Mesodermal cell (in vitro differentiated cells): ENCODE measurements at regions not wholly inside any gene's neighbourhood (a gene's known extent, or its start where the extent isn't known, plus 50 kb on each side); places are given as distances from the start of the nearest gene placed in this dataset.
"Not testable (repeated sequence)": the region's sequence is repeated elsewhere in the genome, so short reads cannot be mapped to it uniquely, and the experiment has no call there.

Source experiments
- H3K27ac ChIP-seq: 2 replicates; pipeline ENCODE4 v1.7.0; 2013; ENCODE audit warnings: mild to moderate bottlenecking, low read depth, low read length, moderate library complexity; ENCODE audit not compliant: severe bottlenecking
- H3K36me3 ChIP-seq: 2 replicates; pipeline ENCODE4 v1.7.1; 2013; ENCODE audit warnings: mild to moderate bottlenecking, low read length, moderate library complexity; ENCODE audit not compliant: control insufficient read depth, insufficient read depth
- H3K4me1 ChIP-seq: one replicate; pipeline ENCODE4 v1.7.1; 2013; ENCODE audit warnings: mild to moderate bottlenecking, low read length; ENCODE audit not compliant: insufficient read depth, control insufficient read depth, poor library complexity, severe bottlenecking
- H3K4me3 ChIP-seq: 2 replicates; pipeline ENCODE4 v1.7.0; 2013; ENCODE audit warnings: low read length, control low read depth, mild to moderate bottlenecking; ENCODE audit not compliant: insufficient read depth, poor library complexity, severe bottlenecking; ENCODE audit errors: extremely low read depth
- H3K9me3 ChIP-seq: 2 replicates; pipeline ENCODE4 v1.7.1; 2013; ENCODE audit warnings: mild to moderate bottlenecking, low read length, moderate library complexity; ENCODE audit not compliant: control insufficient read depth
- WGBS, 2 experiments: methylation state at CpG; one replicate each; pipeline ENCODE4 v1.1.5; 2013; ENCODE audit warnings: missing lambda C conversion rate in 2 of 2; ENCODE audit not compliant: insufficient coverage in 2 of 2; 5-methylcytosine and 5-hydroxymethylcytosine counted together

GRCh38 chr13:75961911-75962310, 325.8 kb downstream of the LMO7 start:
- 100% methylated on average over 1 of the region's 2 CpGs; no CpG with 5 or more reads in 1 of the 2 experiments for WGBS, 2 experiments
- Histone ChIP-seq H3K36me3 (no peaks in the 10 kb centered on the region), H3K9me3 (no peaks in the 10 kb centered on the region), H3K4me3 (no peak overlapping the region), H3K27ac (no peak overlapping the region), H3K4me1 (peaks cover 3% of the 10 kb centered on the region)

- H3K36me3 ChIP-seq, result no peaks in the 10 kb centered on the region
- H3K27ac ChIP-seq, result no peak overlapping the region
- H3K4me1 ChIP-seq, result peaks cover 3% of the 10 kb centered on the region
- no peak overlapping the region for H3K4me3 ChIP-seq
- no peaks in the 10 kb centered on the region for H3K9me3 ChIP-seq
- WGBS, 2 experiments, result 100% methylated on average over 1 of the region's 1 CpG; no CpG with 5 or more reads in 1 of the 2 experiments
Observed at GRCh38 chr13:75960538-75960994, 324.4 kb downstream of the LMO7 start.

- Histone ChIP-seq H3K4me1 (peaks cover 3% of the 10 kb centered on the region), H3K9me3 (no peaks in the 10 kb centered on the region)
Observed at GRCh38 chr13:75959861-75960481, 323.8 kb downstream of the LMO7 start.

GRCh38 chr13:75953589-75953988, 317.5 kb downstream of the LMO7 start:
- not testable (repeated sequence) for H3K9me3 ChIP-seq, H3K4me3 ChIP-seq, H3K4me1 ChIP-seq, H3K36me3 ChIP-seq, H3K27ac ChIP-seq
- WGBS, 2 experiments, result 67 to 100% methylated on average over 1 of the region's 2 CpGs

More at GRCh38 chr13:75959861-75960481, 323.8 kb downstream of the LMO7 start:
- Histone ChIP-seq H3K36me3 (no peaks in the 10 kb centered on the region), H3K27ac (no peak overlapping the region), H3K4me3 (no peak overlapping the region)
- 83 to 100% methylated on average over 2 of the region's 3 CpGs for WGBS, 2 experiments

- Histone ChIP-seq H3K27ac (no peak overlapping the region), H3K4me1 (no peaks in the 10 kb centered on the region), H3K4me3 (no peak overlapping the region), H3K36me3 (no peaks in the 10 kb centered on the region), H3K9me3 (no peaks in the 10 kb centered on the region)
- 88 to 89% methylated on average over 1 of the region's 2 CpGs for WGBS, 2 experiments
Observed at GRCh38 chr13:75947448-75947847, 311.3 kb downstream of the LMO7 start.

GRCh38 chr13:75946536-75947284, 310.6 kb downstream of the LMO7 start:
- Histone ChIP-seq H3K36me3 (no peaks in the 10 kb centered on the region), H3K4me1 (no peaks in the 10 kb centered on the region), H3K4me3 (no peak overlapping the region), H3K27ac (no peak overlapping the region), H3K9me3 (no peaks in the 10 kb centered on the region)
- WGBS, 2 experiments, result 83 to 94% methylated on average over 1 to 2 of the region's 4 CpGs

GRCh38 chr13:75945841-75946482, 309.8 kb downstream of the LMO7 start:
- WGBS, 2 experiments, result 80 to 100% methylated on average over 1 to 2 of the region's 3 CpGs
- Histone ChIP-seq H3K9me3 (no peaks in the 10 kb centered on the region), H3K4me1 (no peaks in the 10 kb centered on the region), H3K36me3 (no peaks in the 10 kb centered on the region), H3K4me3 (no peak overlapping the region), H3K27ac (no peak overlapping the region)

- Histone ChIP-seq H3K4me3 (no peak overlapping the region), H3K9me3 (no peaks in the 10 kb centered on the region), H3K27ac (no peak overlapping the region), H3K4me1 (no peaks in the 10 kb centered on the region), H3K36me3 (no peaks in the 10 kb centered on the region)
- 89 to 94% methylated on average over 1 to 2 of the region's 2 CpGs for WGBS, 2 experiments
Observed at GRCh38 chr13:75938811-75939560, 302.9 kb downstream of the LMO7 start.

- H3K27ac ChIP-seq, result no peak overlapping the region
- 100% methylated on average over 1 of the region's 1 CpG for WGBS, 2 experiments
- no peaks in the 10 kb centered on the region for H3K9me3 ChIP-seq
- no peaks in the 10 kb centered on the region for H3K4me1 ChIP-seq
- H3K36me3 ChIP-seq, result no peaks in the 10 kb centered on the region
- no peak overlapping the region for H3K4me3 ChIP-seq
Observed at GRCh38 chr13:75936791-75937190, 300.7 kb downstream of the LMO7 start.

GRCh38 chr13:75935805-75936204, 299.7 kb downstream of the LMO7 start:
- Histone ChIP-seq H3K27ac (no peak overlapping the region), H3K4me1 (no peaks in the 10 kb centered on the region), H3K4me3 (no peak overlapping the region), H3K9me3 (no peaks in the 10 kb centered on the region), H3K36me3 (no peaks in the 10 kb centered on the region)
- WGBS, 2 experiments, result no CpG with 5 or more reads among the region's 2 CpGs
